ENCODE measurements at regions not wholly inside any gene's neighbourhood (a gene's known extent, or its start where the extent isn't known, plus 50 kb on each side); places are given as distances from the start of the nearest gene placed in this dataset.

GRCh38 chr5:98349251-98349989 lies 424.0 kb upstream of the RGMB start:
- TF ChIP-seq CTCF (IDR thresholded peaks at IDR 0.05; ENCODE audit: extremely low read depth, missing control alignments) = peak; percentile 25
- no peak for DNase-seq (ENCODE audit: low spot score)

GRCh38 chr5:98349990-98350365 lies 423.5 kb upstream of the RGMB start:
- TF ChIP-seq CTCF (IDR thresholded peaks at IDR 0.05; ENCODE audit: extremely low read depth, missing control alignments) = no peak
- no peak for DNase-seq (ENCODE audit: low spot score)

GRCh38 chr5:98354922-98355321 lies 418.5 kb upstream of the RGMB start:
- no peak for DNase-seq (ENCODE audit: low spot score)
- no peak for TF ChIP-seq CTCF (IDR thresholded peaks at IDR 0.05; ENCODE audit: extremely low read depth, missing control alignments)

- no peak for TF ChIP-seq CTCF (IDR thresholded peaks at IDR 0.05; ENCODE audit: extremely low read depth, missing control alignments)
- DNase-seq (ENCODE audit: low spot score) = no peak
Measured at GRCh38 chr5:98360548-98360947, 412.9 kb upstream of the RGMB start.

- no peak for TF ChIP-seq CTCF (IDR thresholded peaks at IDR 0.05; ENCODE audit: extremely low read depth, missing control alignments)
- DNase-seq (ENCODE audit: low spot score) = no peak
Measured at GRCh38 chr5:98363157-98363556, 410.3 kb upstream of the RGMB start.

GRCh38 chr5:98364549-98364948 lies 408.9 kb upstream of the RGMB start:
- DNase-seq (ENCODE audit: low spot score) = no peak
- no peak for TF ChIP-seq CTCF (IDR thresholded peaks at IDR 0.05; ENCODE audit: extremely low read depth, missing control alignments)

GRCh38 chr5:98365126-98365525 lies 408.3 kb upstream of the RGMB start:
- DNase-seq (ENCODE audit: low spot score) = no peak
- TF ChIP-seq CTCF (IDR thresholded peaks at IDR 0.05; ENCODE audit: extremely low read depth, missing control alignments) = no peak

Data from GM20000 (cell line).